Esophagus mucosa (tissue), 1 donor: ENCODE measurements at regions not wholly inside any gene's neighbourhood (a gene's known extent, or its start where the extent isn't known, plus 50 kb on each side); places are given as distances from the start of the nearest gene placed in this dataset.
"Not testable (repeated sequence)": the region's sequence is repeated elsewhere in the genome, so short reads cannot be mapped to it uniquely, and the experiment has no call there.

Experiments used
- ATAC-seq: fragments of 200-7000 bp; cut with Tn5 transposase; one replicate; pipeline ENCODE4 v1.9.1; 2020
- donor health status: DM: yes; HTN: yes; CAD: no.

- not testable (repeated sequence) for ATAC-seq
These were observed 72.1 kb downstream of the OGFRL1 start for GRCh38 chr6:71360556-71361335.

DNA sequence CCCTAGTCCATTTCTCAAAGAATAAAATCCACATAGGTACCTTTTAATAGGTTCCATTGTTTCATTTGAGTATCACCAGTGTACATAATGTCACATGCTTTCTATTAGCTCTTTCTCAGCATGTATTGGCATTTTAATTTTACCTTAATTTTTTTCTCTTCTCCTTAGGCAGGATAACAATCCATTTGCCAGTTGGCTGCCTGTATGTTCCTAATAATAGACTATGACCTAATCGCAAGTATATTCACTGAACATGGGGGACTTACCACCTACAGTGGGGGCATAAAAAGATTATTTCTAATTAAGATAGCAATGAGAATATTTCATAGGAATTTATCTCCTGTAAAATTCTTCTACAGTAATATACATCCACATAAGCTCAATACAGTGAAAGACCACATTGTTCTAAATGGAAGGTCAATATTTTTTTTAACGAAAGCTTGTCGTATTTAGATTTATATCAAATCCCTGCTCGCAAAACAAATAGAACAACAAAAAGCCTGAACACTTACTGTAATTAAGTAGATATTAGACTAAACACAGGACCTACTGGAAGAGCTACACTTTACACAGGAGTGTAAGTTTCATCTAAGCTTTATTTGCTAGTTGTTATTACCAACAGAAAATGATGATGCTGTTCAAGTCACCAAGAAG, 76.4 kb downstream of the OGFRL1 start:
- no peak for ATAC-seq

- ATAC-seq, result no peak
These were observed 79.1 kb downstream of the OGFRL1 start for GRCh38 chr6:71367756-71368155.

- ATAC-seq, result no peak
These were observed 79.7 kb downstream of the OGFRL1 start for GRCh38 chr6:71368284-71368683.

- no peak for ATAC-seq
These were observed 82.9 kb downstream of the OGFRL1 start for GRCh38 chr6:71371559-71371958.

GRCh38 chr6:71373943-71374342, 85.3 kb downstream of the OGFRL1 start:
- no peak for ATAC-seq

GRCh38 chr6:71375676-71376075, 87.1 kb downstream of the OGFRL1 start:
- ATAC-seq, result no peak

DNA sequence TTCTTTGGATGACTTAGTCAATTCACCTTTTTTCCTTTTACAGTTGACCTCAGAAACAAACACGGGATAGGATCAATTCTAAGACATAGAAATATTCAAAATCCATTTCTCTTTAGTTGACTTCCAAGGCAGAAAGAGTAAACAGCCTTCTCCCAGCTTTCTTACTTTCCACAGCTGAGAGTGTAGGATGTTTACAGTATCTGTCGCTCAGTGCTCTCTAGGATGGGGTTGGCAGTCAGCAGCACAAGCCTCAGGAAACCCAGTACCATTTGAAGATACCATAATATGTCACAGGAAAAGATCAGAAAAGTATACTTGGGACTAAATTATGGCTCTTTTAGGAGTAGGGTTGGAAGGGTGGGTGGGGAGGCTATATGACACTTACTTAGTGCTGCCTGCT, 88.2 kb downstream of the OGFRL1 start:
- no peak for ATAC-seq

DNA sequence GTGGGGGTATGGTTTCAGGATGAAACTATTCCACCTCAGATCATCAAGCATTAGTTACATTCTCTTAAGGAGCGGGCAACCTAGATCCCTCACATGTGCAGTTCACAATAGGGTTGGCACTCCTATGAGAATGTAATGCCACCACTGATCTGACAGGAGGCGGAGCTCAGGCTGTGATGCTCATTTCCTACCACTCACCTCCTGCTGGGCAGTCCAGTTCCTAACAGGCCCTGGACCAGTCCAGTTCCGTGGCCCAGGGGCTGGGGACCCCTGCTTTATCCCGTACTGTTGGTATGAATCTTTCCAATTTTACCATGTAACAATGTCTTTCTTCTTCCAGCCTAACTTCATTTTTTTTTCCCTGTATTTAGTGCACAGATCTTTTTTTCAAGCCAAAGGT, 94.9 kb downstream of the OGFRL1 start:
- no peak for ATAC-seq

- ATAC-seq, result no peak
These were observed 95.4 kb downstream of the OGFRL1 start for GRCh38 chr6:71383901-71384489.

GRCh38 chr6:71385111-71385822, 96.7 kb downstream of the OGFRL1 start:
- no peak for ATAC-seq

- no peak for ATAC-seq
These were observed 97.6 kb downstream of the OGFRL1 start for GRCh38 chr6:71386215-71386614.

- no peak for ATAC-seq
These were observed 98.6 kb downstream of the OGFRL1 start for GRCh38 chr6:71387179-71387578.

- ATAC-seq, result no peak
These were observed 99.6 kb downstream of the OGFRL1 start for GRCh38 chr6:71388068-71388744.

- ATAC-seq, result no peak
These were observed 100.4 kb downstream of the OGFRL1 start for GRCh38 chr6:71388856-71389527.

DNA sequence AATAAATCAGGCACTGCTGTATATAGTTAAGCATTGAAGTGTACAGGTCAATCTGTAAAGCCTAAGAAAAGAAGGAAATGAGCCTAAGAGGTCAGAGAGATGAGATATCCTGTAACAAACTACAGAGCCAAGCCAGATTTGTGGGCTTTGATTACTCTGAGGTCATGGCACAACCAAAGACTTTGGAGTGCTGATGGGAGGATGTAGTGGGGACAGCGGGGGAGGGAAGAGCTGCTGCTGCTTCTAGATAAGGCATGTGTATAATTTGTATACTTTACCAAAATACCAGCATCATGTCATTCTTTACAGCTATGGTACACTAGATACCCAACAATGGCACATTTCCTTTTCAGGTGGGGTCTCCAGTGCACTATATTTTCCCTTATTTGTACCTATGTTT, 102.5 kb downstream of the OGFRL1 start:
- ATAC-seq, result no peak

GRCh38 chr6:71392276-71392675, 103.7 kb downstream of the OGFRL1 start:
- ATAC-seq, result no peak

DNA sequence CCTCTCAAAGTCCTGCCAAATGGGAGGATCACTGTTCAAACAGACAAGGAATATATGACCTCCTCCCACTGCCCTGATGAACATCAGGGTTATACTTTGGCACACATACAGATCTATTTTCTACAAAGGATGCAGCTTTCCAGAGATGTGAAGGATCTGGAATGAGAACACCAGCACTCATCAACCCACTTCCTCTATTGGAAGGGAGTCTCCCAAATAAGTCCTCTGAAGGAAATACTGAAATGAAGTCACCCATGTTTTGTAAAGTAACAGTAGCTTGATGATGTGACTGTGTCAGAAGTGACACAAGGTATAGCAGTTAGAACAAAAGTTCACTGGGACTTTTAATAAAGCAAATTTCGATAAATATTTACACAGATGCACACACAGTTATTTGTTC, 104.9 kb downstream of the OGFRL1 start:
- ATAC-seq, result peak; percentile 36

- no peak for ATAC-seq
These were observed 105.4 kb downstream of the OGFRL1 start for GRCh38 chr6:71393981-71394432.

DNA sequence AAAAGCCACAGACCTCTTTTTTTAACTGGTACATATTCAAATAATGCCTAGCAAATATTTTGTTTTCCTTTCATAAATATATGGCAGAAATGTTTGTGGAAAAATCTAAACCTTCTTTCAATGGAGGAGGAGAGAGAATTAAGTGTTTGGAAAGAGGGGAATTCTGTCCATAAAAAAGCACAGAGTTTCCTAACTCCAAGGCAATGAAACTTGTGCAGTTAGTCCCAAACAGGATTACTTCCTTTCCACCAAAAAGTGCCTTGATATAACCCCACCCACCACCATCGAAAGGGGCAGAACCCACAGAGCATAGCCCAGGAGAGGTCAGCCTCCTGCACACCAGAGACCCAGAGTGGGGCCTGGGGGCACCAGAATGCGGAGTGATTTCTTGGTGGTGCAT, 106.3 kb downstream of the OGFRL1 start:
- ATAC-seq, result no peak

DNA sequence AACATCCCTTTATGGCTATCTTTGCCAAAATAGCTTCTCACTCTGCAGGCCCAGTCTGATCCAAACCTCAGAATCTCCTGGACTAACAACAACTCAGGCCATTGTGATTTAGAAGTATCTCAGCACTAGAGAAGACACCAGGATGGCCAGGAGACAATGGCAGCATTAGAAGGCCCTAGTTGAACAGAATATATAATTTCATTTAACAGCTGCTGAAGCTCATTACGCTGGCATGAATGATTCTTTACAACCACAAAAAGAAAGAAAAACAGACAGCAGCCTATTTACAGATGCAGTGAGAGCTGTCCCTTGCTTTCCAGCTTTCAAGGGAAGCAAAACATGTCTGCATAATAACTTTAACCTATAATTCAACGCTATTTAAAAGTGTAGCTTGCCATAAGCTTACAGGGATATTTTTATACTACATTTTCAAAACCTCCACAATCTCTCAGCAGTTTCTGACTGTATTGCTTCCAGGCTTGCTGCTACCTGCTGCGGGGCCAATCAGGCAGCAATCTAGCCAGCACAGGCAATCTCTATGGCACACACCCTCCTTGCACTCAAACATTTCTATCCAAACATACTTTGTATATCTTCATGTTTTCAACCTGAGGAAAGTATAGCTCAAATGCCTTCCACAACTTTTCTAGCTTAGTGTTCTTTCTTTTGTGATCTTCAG, 107.3 kb downstream of the OGFRL1 start:
- no peak for ATAC-seq
